PC-9 (cell line): ENCODE measurements at regions not wholly inside any gene's neighbourhood (a gene's known extent, or its start where the extent isn't known, plus 50 kb on each side); places are given as distances from the start of the nearest gene placed in this dataset.
"Not testable (repeated sequence)": the region's sequence is repeated elsewhere in the genome, so short reads cannot be mapped to it uniquely, and the experiment has no call there.

Source experiments
- BruUV-seq: library from RNA; stranded (reverse); fragments of 400-500 nt; replicated peaks from 2 replicates; lab custom pipeline; 2021; lab: Mats Ljungman, UMichigan
- CTCF ChIA-PET: fragments of 300-600 bp; sonication (Branson Sonifier 250); formaldehyde crosslinking; loops from one replicate; lab custom pipeline; 2022; ENCODE audit warnings: antibody characterized with exemption; lab: Charles Lee
- POLR2A ChIA-PET: fragments of 300-600 bp; sonication (Branson Sonifier 250); formaldehyde crosslinking; loops from one replicate; lab custom pipeline; 2022; ENCODE audit warnings: antibody characterized with exemption; ENCODE audit not compliant: unreplicated experiment; lab: Charles Lee
- DNase-seq, 2 experiments: peaks; one replicate each; pipeline versions ENCODE4 v3.0.0 to v3.0.0-alpha.2; 2015 to 2022; ENCODE audit warnings: mixed read lengths in 1 of 2
- H2AFZ ChIP-seq: fragments of 200-600 bp; sonication (generic); 2 replicates; pipeline ENCODE4 v1.8.1; 2017; ENCODE audit warnings: antibody characterized with exemption
- H3F3A ChIP-seq: fragments of 200-600 bp; sonication (generic); 2 replicates; pipeline ENCODE4 v1.8.1; 2017; ENCODE audit warnings: antibody characterized with exemption, mild to moderate bottlenecking, low read depth; ENCODE audit not compliant: insufficient read depth
- H3K27ac ChIP-seq: fragments of 200-600 bp; sonication (generic); 2 replicates; pipeline ENCODE4 v1.6.1; 2016; ENCODE audit warnings: mixed run types
- H3K27me3 ChIP-seq: fragments of 200-600 bp; sonication (generic); 2 replicates; pipeline ENCODE4 v1.6.1; 2016; ENCODE audit warnings: low read depth, mixed run types; ENCODE audit not compliant: insufficient read depth
- H3K36me3 ChIP-seq: fragments of 200-600 bp; sonication (generic); 2 replicates; pipeline ENCODE4 v1.6.1; 2016; ENCODE audit warnings: low read depth, mixed run types
- H3K4me1 ChIP-seq: fragments of 200-600 bp; sonication (generic); replicated peaks from 2 replicates; pipeline ENCODE4 v1.6.1; 2016; ENCODE audit warnings: mixed run types; ENCODE audit not compliant: insufficient read depth
- H3K4me2 ChIP-seq: fragments of 200-600 bp; sonication (generic); 2 replicates; pipeline ENCODE4 v1.6.1; 2017; ENCODE audit warnings: mixed run types
- H3K4me3 ChIP-seq: fragments of 200-600 bp; sonication (generic); 2 replicates; pipeline ENCODE4 v1.6.1; 2016; ENCODE audit warnings: mixed run types
- H3K79me2 ChIP-seq: fragments of 200-600 bp; sonication (generic); 2 replicates; pipeline ENCODE4 v1.6.1; 2017; ENCODE audit warnings: low read depth, mixed run types
- H3K9me2 ChIP-seq: fragments of 200-600 bp; sonication (generic); 2 replicates; pipeline ENCODE4 v1.8.1; 2017; ENCODE audit warnings: mild to moderate bottlenecking; ENCODE audit not compliant: insufficient read depth
- H3K9me3 ChIP-seq: fragments of 200-600 bp; sonication (generic); 2 replicates; pipeline ENCODE4 v1.8.1; 2016; ENCODE audit warnings: low read depth; ENCODE audit not compliant: insufficient read depth
- H4K20me1 ChIP-seq: fragments of 200-600 bp; sonication (generic); 2 replicates; pipeline ENCODE4 v1.8.1; 2017; ENCODE audit not compliant: insufficient read depth
- intact Hi-C: fragments of 100-400 bp; cut with micrococcal nuclease; formaldehyde crosslinking; loops from one replicate; pipeline ENCODE4 v1.10.0; 2022; ENCODE audit not compliant: unreplicated experiment

GRCh38 chr21:9572782-9573181, 948.6 kb upstream of the TPTE start:
- H3K9me2 ChIP-seq, H3K4me1 ChIP-seq, H3K79me2 ChIP-seq, H3K9me3 ChIP-seq, H3F3A ChIP-seq, H3K27me3 ChIP-seq, H2AFZ ChIP-seq, intact Hi-C loops, H4K20me1 ChIP-seq, BruUV-seq, H3K27ac ChIP-seq, POLR2A ChIA-PET, H3K4me2 ChIP-seq, CTCF ChIA-PET, DNase-seq, H3K36me3 ChIP-seq, H3K4me3 ChIP-seq: not testable (repeated sequence)

DNA sequence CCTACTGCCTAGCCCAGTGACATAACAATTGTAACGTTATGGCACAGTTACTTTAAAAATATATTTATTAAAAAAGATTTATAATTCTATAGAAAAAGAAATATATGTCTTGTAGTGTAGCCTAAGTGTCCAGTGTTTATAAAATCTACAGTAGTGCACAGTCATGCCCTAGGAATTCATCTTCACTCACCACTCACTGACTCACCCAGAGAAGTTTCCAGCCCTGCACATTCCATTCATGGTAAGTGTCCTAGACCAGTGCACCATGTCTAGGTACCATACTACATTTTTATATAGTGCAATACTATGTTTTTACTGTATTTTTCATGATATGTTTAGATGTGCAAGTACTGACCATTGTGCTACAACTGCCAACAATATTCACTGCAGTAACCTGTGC, 947.9 kb upstream of the TPTE start:
- H3K9me3 ChIP-seq, POLR2A ChIA-PET, H3K4me3 ChIP-seq, H3K27me3 ChIP-seq, H2AFZ ChIP-seq, H3K4me1 ChIP-seq, H3K4me2 ChIP-seq, CTCF ChIA-PET, BruUV-seq, H3K27ac ChIP-seq, DNase-seq, H3K79me2 ChIP-seq, H4K20me1 ChIP-seq, intact Hi-C loops, H3F3A ChIP-seq, H3K9me2 ChIP-seq, H3K36me3 ChIP-seq: not testable (repeated sequence)

GRCh38 chr21:9579275-9579674, 942.1 kb upstream of the TPTE start:
- H3K4me3 ChIP-seq, H3K79me2 ChIP-seq, intact Hi-C loops, H3K27ac ChIP-seq, H3K9me3 ChIP-seq, H3K4me1 ChIP-seq, H3K9me2 ChIP-seq, H3K4me2 ChIP-seq, H4K20me1 ChIP-seq, DNase-seq, POLR2A ChIA-PET, H2AFZ ChIP-seq, H3F3A ChIP-seq, H3K27me3 ChIP-seq, CTCF ChIA-PET, BruUV-seq, H3K36me3 ChIP-seq: not testable (repeated sequence)

DNA sequence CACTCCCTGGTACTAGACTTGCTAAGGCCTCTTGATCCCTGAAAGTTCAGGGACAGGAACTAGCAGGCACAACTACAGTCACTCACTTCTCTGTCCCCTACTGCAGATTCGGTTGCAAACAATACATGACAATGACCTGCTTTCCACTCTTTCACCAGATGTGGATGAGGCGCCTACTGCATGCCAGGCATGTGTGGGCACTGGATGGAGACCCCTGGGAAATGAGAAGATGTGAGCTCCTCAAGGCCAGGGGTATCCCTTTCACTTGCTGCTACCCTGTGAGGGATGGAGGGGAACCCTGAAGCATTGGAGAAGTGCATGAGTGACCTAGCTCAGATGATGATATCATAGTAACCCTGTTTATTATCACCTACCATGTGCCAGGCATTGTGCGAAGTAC, 933.4 kb upstream of the TPTE start:
- BruUV-seq, H2AFZ ChIP-seq, H3F3A ChIP-seq, H3K9me2 ChIP-seq, H3K4me1 ChIP-seq, POLR2A ChIA-PET, H3K27me3 ChIP-seq, H3K36me3 ChIP-seq, CTCF ChIA-PET, H3K4me2 ChIP-seq, H3K27ac ChIP-seq, H3K9me3 ChIP-seq, H3K79me2 ChIP-seq, intact Hi-C loops, H3K4me3 ChIP-seq, DNase-seq, H4K20me1 ChIP-seq: not testable (repeated sequence)

DNA sequence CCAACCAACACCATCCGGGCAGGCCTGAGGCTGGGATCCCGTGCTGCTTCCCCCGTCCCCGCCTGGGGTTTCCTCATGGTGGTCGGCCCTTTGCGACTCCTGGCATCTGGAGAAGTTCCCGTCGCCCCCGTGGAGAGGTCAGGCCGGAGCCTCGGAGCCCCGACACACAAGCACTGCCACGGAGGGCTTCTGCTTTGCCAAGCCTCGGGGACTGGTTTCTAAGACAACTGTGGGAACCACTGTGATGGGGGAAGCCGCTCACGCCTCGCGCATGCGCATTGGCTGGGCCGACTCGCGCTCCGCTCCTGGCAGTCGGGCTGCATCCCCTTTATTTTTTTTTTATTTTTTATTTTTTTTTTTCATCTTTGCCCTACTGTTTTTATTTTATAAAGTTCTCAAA, 928.8 kb upstream of the TPTE start:
- H4K20me1 ChIP-seq, DNase-seq, H2AFZ ChIP-seq, intact Hi-C loops, H3K4me1 ChIP-seq, H3K9me2 ChIP-seq, H3K79me2 ChIP-seq, BruUV-seq, CTCF ChIA-PET, H3K9me3 ChIP-seq, H3K27me3 ChIP-seq, H3K4me3 ChIP-seq, H3K36me3 ChIP-seq, POLR2A ChIA-PET, H3K4me2 ChIP-seq, H3K27ac ChIP-seq, H3F3A ChIP-seq: not testable (repeated sequence)

GRCh38 chr21:9593646-9594045, 927.7 kb upstream of the TPTE start:
- BruUV-seq, intact Hi-C loops, H3K79me2 ChIP-seq, H3K4me2 ChIP-seq, CTCF ChIA-PET, H2AFZ ChIP-seq, H3K36me3 ChIP-seq, H3K4me1 ChIP-seq, H3K9me3 ChIP-seq, H3K27ac ChIP-seq, DNase-seq, H3F3A ChIP-seq, POLR2A ChIA-PET, H3K4me3 ChIP-seq, H4K20me1 ChIP-seq, H3K9me2 ChIP-seq, H3K27me3 ChIP-seq: not testable (repeated sequence)

DNA sequence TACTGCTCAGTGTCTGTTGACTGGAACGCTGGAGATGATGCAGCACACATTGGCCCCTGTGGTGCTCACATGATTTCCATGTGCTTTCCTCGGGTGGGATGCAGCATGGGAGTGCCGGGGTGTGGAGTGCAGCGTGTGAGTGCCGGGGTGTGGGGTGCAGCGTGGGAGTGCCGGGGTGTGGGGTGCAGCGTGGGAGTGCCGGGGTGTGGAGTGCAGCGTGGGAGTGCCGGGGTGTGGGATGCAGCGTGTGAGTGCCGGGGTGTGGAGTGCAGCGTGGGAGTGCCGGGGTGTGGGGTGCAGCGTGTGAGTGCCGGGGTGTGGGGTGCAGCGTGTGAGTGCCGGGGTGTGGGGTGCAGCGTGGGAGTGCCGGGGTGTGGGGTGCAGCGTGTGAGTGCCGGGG, 907.4 kb upstream of the TPTE start:
- H4K20me1 ChIP-seq, H3K27me3 ChIP-seq, CTCF ChIA-PET, H2AFZ ChIP-seq, H3K9me3 ChIP-seq, H3K9me2 ChIP-seq, H3K27ac ChIP-seq, H3K79me2 ChIP-seq, H3K4me1 ChIP-seq, intact Hi-C loops, H3K4me2 ChIP-seq, H3K36me3 ChIP-seq, H3K4me3 ChIP-seq, DNase-seq, H3F3A ChIP-seq, POLR2A ChIA-PET, BruUV-seq: not testable (repeated sequence)
